ENCODE measurements at regions not wholly inside any gene's neighbourhood (a gene's known extent, or its start where the extent isn't known, plus 50 kb on each side); places are given as distances from the start of the nearest gene placed in this dataset.

- no peak for DNase-seq (ENCODE audit: low read depth)
- TF ChIP-seq, protein P1, sequence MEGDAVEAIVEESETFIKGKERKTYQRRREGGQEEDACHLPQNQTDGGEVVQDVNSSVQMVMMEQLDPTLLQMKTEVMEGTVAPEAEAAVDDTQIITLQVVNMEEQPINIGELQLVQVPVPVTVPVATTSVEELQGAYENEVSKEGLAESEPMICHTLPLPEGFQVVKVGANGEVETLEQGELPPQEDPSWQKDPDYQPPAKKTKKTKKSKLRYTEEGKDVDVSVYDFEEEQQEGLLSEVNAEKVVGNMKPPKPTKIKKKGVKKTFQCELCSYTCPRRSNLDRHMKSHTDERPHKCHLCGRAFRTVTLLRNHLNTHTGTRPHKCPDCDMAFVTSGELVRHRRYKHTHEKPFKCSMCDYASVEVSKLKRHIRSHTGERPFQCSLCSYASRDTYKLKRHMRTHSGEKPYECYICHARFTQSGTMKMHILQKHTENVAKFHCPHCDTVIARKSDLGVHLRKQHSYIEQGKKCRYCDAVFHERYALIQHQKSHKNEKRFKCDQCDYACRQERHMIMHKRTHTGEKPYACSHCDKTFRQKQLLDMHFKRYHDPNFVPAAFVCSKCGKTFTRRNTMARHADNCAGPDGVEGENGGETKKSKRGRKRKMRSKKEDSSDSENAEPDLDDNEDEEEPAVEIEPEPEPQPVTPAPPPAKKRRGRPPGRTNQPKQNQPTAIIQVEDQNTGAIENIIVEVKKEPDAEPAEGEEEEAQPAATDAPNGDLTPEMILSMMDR (conservative IDR thresholded peaks at IDR 0.05; ENCODE audit: control insufficient read depth, insufficient read depth, low read depth, low read length): no peak
- no peak overlapping the region for H3K4me3 ChIP-seq (ENCODE audit: control insufficient read depth, low read depth, low read length)
Observed at GRCh38 chr3:117263745-117264144, 554.2 kb downstream of the TUSC7 start.

DNA sequence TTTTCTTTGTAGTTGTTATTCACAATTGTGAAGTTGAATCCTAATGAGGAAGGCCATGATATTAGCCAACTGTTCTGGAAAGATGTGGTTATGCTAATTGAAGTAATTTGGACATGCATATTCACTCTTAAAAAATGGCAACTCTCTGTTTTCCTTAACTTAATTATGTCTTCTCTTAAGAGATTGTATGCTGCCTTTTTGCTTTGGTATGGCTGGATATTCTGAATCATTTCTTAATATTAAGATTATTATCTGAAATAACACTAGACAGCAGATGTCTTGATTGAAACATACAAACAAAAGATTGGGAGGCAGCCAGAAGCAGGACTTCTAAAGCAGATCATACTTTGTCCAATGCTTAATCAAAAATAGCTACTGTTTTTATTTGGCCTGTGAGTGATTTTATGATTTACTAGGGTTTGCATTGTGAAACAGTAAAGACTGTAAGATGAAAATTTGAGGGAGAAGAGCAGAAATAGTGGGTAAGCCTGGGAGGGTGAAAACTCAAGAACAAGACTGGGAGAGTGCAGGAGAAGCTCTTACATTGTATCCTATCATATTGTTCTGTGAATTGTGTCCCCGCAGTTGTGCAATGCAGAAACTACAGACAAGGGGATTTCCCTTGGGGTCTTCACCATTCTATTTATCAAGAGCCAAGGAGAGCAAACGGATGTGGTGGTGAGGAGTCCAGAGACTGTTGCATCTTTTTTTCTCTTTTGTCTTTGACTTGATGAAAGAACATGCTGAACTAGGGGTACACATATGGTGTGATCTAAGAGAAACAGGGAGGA, 554.8 kb downstream of the TUSC7 start:
- DNase-seq (ENCODE audit: low read depth): no peak
- no peak overlapping the region for H3K4me3 ChIP-seq (ENCODE audit: control insufficient read depth, low read depth, low read length)
- TF ChIP-seq, protein P1 (conservative IDR thresholded peaks at IDR 0.05; ENCODE audit: control insufficient read depth, insufficient read depth, low read depth, low read length): no peak

DNA sequence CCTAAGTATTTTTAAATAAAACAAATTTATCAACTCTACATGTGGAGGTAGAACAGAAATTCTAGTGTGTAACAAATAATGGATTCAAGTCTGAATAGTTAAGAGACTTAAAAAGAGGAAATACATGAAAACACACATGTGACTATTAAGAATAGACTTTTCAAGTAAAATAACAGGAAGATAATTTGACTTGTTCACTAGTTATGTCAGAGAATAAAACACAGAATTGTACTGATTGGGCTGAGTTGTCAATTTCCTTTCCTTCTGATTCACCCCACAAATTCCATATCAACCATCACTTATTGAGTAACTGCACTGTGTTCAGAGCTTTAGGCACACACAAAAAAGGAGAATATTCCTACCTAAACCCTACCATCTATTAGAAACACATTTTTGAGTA, 557.2 kb downstream of the TUSC7 start:
- DNase-seq (ENCODE audit: low read depth): no peak
- H3K4me3 ChIP-seq (ENCODE audit: control insufficient read depth, low read depth, low read length): no peak overlapping the region
- TF ChIP-seq, protein P1 (conservative IDR thresholded peaks at IDR 0.05; ENCODE audit: control insufficient read depth, insufficient read depth, low read depth, low read length): no peak

DNA sequence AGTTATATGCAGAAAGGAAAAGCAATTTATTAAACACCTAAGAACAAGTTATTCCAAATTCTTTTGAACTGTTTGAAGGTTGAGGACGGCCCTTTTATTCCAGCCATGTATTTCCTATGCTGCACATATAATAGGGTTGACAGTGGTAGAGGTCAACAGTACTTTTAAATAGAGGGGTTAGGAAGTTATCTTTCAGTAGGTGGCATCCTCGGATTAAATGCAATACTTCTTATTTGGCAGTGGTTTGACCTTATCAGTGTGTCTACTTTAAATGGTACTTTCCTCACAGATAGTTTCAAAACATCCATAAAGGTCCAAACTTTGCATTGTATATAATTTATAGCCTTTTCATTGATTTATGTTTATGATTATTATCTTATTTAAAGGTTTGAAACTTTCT, 558.7 kb downstream of the TUSC7 start:
- no peak overlapping the region for H3K4me3 ChIP-seq (ENCODE audit: control insufficient read depth, low read depth, low read length)
- TF ChIP-seq, protein P1 (conservative IDR thresholded peaks at IDR 0.05; ENCODE audit: control insufficient read depth, insufficient read depth, low read depth, low read length): no peak
- no peak for DNase-seq (ENCODE audit: low read depth)

DNA sequence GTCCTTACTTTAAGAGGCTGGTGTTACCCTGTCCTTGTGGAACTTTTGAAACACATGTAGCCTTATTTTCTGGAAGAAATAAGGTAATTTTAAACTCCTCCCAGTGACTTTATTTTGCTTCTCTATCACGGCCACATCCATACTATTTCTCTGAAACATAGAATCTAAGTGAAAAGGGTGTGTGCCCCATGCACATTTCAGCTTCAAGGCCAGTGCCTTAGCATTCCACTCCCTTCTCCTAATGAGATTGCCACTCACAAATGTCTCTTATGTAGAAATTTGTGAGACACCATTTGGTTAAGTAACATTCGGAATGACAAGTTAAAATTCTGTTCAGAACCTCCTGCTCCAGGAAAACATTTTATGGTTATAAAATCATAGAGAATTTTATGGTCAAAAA, 562.7 kb downstream of the TUSC7 start:
- no peak for DNase-seq (ENCODE audit: low read depth)
- TF ChIP-seq, protein P1 (conservative IDR thresholded peaks at IDR 0.05; ENCODE audit: control insufficient read depth, insufficient read depth, low read depth, low read length): no peak
- H3K4me3 ChIP-seq (ENCODE audit: control insufficient read depth, low read depth, low read length): no peak overlapping the region

- no peak overlapping the region for H3K4me3 ChIP-seq (ENCODE audit: control insufficient read depth, low read depth, low read length)
- TF ChIP-seq, protein P1 (conservative IDR thresholded peaks at IDR 0.05; ENCODE audit: control insufficient read depth, insufficient read depth, low read depth, low read length): no peak
- no peak for DNase-seq (ENCODE audit: low read depth)
Observed at GRCh38 chr3:117272876-117273523, 563.4 kb downstream of the TUSC7 start.

Data from fibroblast of mammary gland (primary cell).